Posterior cingulate gyrus (tissue), 11 donors: ENCODE measurements at regions not wholly inside any gene's neighbourhood (a gene's known extent, or its start where the extent isn't known, plus 50 kb on each side); places are given as distances from the start of the nearest gene placed in this dataset.
"Not testable (repeated sequence)": the region's sequence is repeated elsewhere in the genome, so short reads cannot be mapped to it uniquely, and the experiment has no call there.

Experiments
- DNase-seq, 10 donors: peaks; one replicate each; pipeline versions ENCODE4 v3.0.0 to v3.0.0-alpha.2; 2020 to 2021; ENCODE audit warnings: mixed read lengths in 3 of 10
- intact Hi-C: fragments of 100-400 bp; cut with DNase I; formaldehyde crosslinking; loops from one replicate; pipeline ENCODE4 v1.15.1; 2023

- no peak for DNase-seq
- intact Hi-C loops = no loop called here
Measured at GRCh38 chr13:44719857-44720671, 143.9 kb upstream of the TSC22D1 start.

GRCh38 chr13:44718467-44718866 lies 142.3 kb upstream of the TSC22D1 start:
- no peak for DNase-seq
- intact Hi-C loops = no loop called here

- no peak for DNase-seq
- intact Hi-C loops = no loop called here
Measured at GRCh38 chr13:44715287-44716230, 139.4 kb upstream of the TSC22D1 start.

- no peak for DNase-seq
- intact Hi-C loops = no loop called here
Measured at GRCh38 chr13:44713788-44714469, 137.8 kb upstream of the TSC22D1 start.

GRCh38 chr13:44711706-44712105 lies 135.6 kb upstream of the TSC22D1 start:
- intact Hi-C loops = no loop called here
- DNase-seq = no peak

GRCh38 chr13:44710576-44710975 lies 134.4 kb upstream of the TSC22D1 start:
- DNase-seq = no peak
- intact Hi-C loops = no loop called here

- intact Hi-C loops, DNase-seq: not testable (repeated sequence)
Measured at GRCh38 chr13:44704811-44705210, 128.7 kb upstream of the TSC22D1 start.

- DNase-seq = no peak
- intact Hi-C loops = no loop called here
Measured at GRCh38 chr13:44703371-44703770, 127.2 kb upstream of the TSC22D1 start.

GRCh38 chr13:44698066-44698465 lies 121.9 kb upstream of the TSC22D1 start:
- peak in 9 of 10 donors; percentile 17 to 86 (median 47) for DNase-seq
- intact Hi-C loops = no loop called here

- DNase-seq = no peak
- intact Hi-C loops = no loop called here
Measured at GRCh38 chr13:44697058-44697457, 120.9 kb upstream of the TSC22D1 start.

- intact Hi-C loops = no loop called here
Measured at GRCh38 chr13:44695520-44695919, 119.4 kb upstream of the TSC22D1 start.

GRCh38 chr13:44694842-44695241 lies 118.7 kb upstream of the TSC22D1 start:
- intact Hi-C loops = no loop called here
- no peak for DNase-seq

More at GRCh38 chr13:44695520-44695919, 119.4 kb upstream of the TSC22D1 start:
- DNase-seq = no peak

- intact Hi-C loops = no loop called here
- no peak for DNase-seq
Measured at GRCh38 chr13:44694291-44694690, 118.2 kb upstream of the TSC22D1 start.

- intact Hi-C loops = no loop called here
- no peak for DNase-seq
Measured at GRCh38 chr13:44693156-44693764, 117.1 kb upstream of the TSC22D1 start.

GRCh38 chr13:44692173-44692713 lies 116.1 kb upstream of the TSC22D1 start:
- intact Hi-C loops = no loop called here
- no peak for DNase-seq

GRCh38 chr13:44690376-44690775 lies 114.2 kb upstream of the TSC22D1 start:
- DNase-seq = no peak
- intact Hi-C loops = no loop called here

- intact Hi-C loops = no loop called here
- no peak for DNase-seq
Measured at GRCh38 chr13:44688652-44689051, 112.5 kb upstream of the TSC22D1 start.

- intact Hi-C loops = no loop called here
- no peak for DNase-seq
Measured at GRCh38 chr13:44686531-44686934, 110.4 kb upstream of the TSC22D1 start.

- intact Hi-C loops = no loop called here
Measured at GRCh38 chr13:44685641-44686040, 109.5 kb upstream of the TSC22D1 start.

GRCh38 chr13:44682416-44682815 lies 106.3 kb upstream of the TSC22D1 start:
- DNase-seq, intact Hi-C loops: not testable (repeated sequence)

More at GRCh38 chr13:44685641-44686040, 109.5 kb upstream of the TSC22D1 start:
- no peak for DNase-seq
